DOHH2 (cell line): ENCODE measurements at regions not wholly inside any gene's neighbourhood (a gene's known extent, or its start where the extent isn't known, plus 50 kb on each side); places are given as distances from the start of the nearest gene placed in this dataset.

Source experiments
- H3F3A ChIP-seq: fragments of 200-600 bp; sonication (generic), shearing (Covaris generic); 2 replicates; pipeline ENCODE4 v1.6.0; 2016; ENCODE audit warnings: antibody characterized with exemption, mild to moderate bottlenecking; ENCODE audit not compliant: control insufficient read depth, insufficient read depth
- H3K27ac ChIP-seq: fragments of 200-600 bp; sonication (generic); 2 replicates; pipeline ENCODE4 v1.5.1; 2014; ENCODE audit warnings: low read depth, mild to moderate bottlenecking, low read length, moderate library complexity
- H3K27me3 ChIP-seq: fragments of 200-600 bp; sonication (generic); 2 replicates; pipeline ENCODE4 v1.6.1; 2014; ENCODE audit warnings: mild to moderate bottlenecking, low read length, mixed read lengths; ENCODE audit not compliant: control insufficient read depth
- H3K36me3 ChIP-seq: fragments of 200-600 bp; sonication (generic); 2 replicates; pipeline ENCODE4 v1.6.1; 2014; ENCODE audit warnings: mild to moderate bottlenecking, low read length, moderate library complexity, mixed read lengths; ENCODE audit not compliant: control insufficient read depth
- H3K4me1 ChIP-seq: fragments of 200-600 bp; sonication (generic); 2 replicates; pipeline ENCODE4 v1.6.1; 2014; ENCODE audit warnings: mild to moderate bottlenecking, low read length, mixed read lengths; ENCODE audit not compliant: control insufficient read depth
- H3K4me2 ChIP-seq: fragments of 200-600 bp; sonication (generic); 2 replicates; pipeline ENCODE4 v1.6.0; 2014; ENCODE audit warnings: mild to moderate bottlenecking, low read length, moderate library complexity
- H3K4me3 ChIP-seq: fragments of 200-600 bp; sonication (generic); 2 replicates; pipeline ENCODE4 v1.5.1; 2014; ENCODE audit warnings: mild to moderate bottlenecking, low read length, mixed read lengths
- H3K79me2 ChIP-seq: fragments of 200-600 bp; sonication (generic); 2 replicates; pipeline ENCODE4 v1.6.1; 2014; ENCODE audit warnings: mild to moderate bottlenecking, low read length, mixed read lengths; ENCODE audit not compliant: control insufficient read depth
- H3K9me2 ChIP-seq: fragments of 200-600 bp; sonication (generic); replicated peaks from 2 replicates; pipeline ENCODE4 v1.6.1; 2014; ENCODE audit warnings: mild to moderate bottlenecking, low read length, mixed read lengths; ENCODE audit not compliant: control insufficient read depth
- H3K9me3 ChIP-seq: fragments of 200-600 bp; sonication (generic); 2 replicates; pipeline ENCODE4 v1.6.1; 2014; ENCODE audit warnings: antibody characterized with exemption, low read length, mixed read lengths; ENCODE audit not compliant: control insufficient read depth, insufficient read depth
- H4K20me1 ChIP-seq: fragments of 200-600 bp; sonication (generic); 2 replicates; pipeline ENCODE4 v1.6.0; 2014; ENCODE audit warnings: low read depth, mild to moderate bottlenecking, antibody characterized with exemption, low read length, moderate library complexity; ENCODE audit not compliant: control insufficient read depth, insufficient read depth
- CTCF ChIP-seq: fragments of 200-600 bp; sonication (generic); IDR thresholded peaks from one replicate; pipeline ENCODE4 v1.5.1; 2014; ENCODE audit warnings: antibody characterized with exemption, mild to moderate bottlenecking, low read depth, low read length; ENCODE audit not compliant: poor library complexity, severe bottlenecking
- EZH2phosphoT487 ChIP-seq: fragments of 200-600 bp; sonication (generic); IDR thresholded peaks from 2 replicates; pipeline ENCODE4 v1.6.1; 2017; ENCODE audit warnings: borderline replicate concordance, mild to moderate bottlenecking, antibody characterized with exemption, low read length, moderate library complexity, mixed read lengths

GRCh38 chr12:127079636-127080035 is 1187.3 kb upstream of the TMEM132C start:
- no peaks in the 10 kb centered on the region for H3K9me3 ChIP-seq
- H3K4me3 ChIP-seq, result no peak overlapping the region
- H3K4me1 ChIP-seq, result no peaks in the 10 kb centered on the region
- H3K27me3 ChIP-seq, result no peaks in the 10 kb centered on the region
- no peaks in the 10 kb centered on the region for H3K36me3 ChIP-seq
- H3K27ac ChIP-seq, result no peak overlapping the region
- TF ChIP-seq EZH2phosphoT487 (no peak), CTCF (no peak)
- H3F3A ChIP-seq, result no peaks in the 10 kb centered on the region
- H3K9me2 ChIP-seq, result no peaks in the 10 kb centered on the region
- H4K20me1 ChIP-seq, result no peaks in the 10 kb centered on the region
- no peaks in the 10 kb centered on the region for H3K79me2 ChIP-seq
- H3K4me2 ChIP-seq, result no peak overlapping the region

- no peak for TF ChIP-seq CTCF
- no peak for TF ChIP-seq EZH2phosphoT487
- Histone ChIP-seq H3K4me3 (no peak overlapping the region), H3K9me2 (no peaks in the 10 kb centered on the region)
These were observed 1185.9 kb upstream of the TMEM132C start for GRCh38 chr12:127081058-127081457.

GRCh38 chr12:127083008-127083949 is 1183.7 kb upstream of the TMEM132C start:
- H3K4me2 ChIP-seq, result no peak overlapping the region
- no peaks in the 10 kb centered on the region for H3K9me3 ChIP-seq
- H3K9me2 ChIP-seq, result no peaks in the 10 kb centered on the region
- no peak overlapping the region for H3K4me3 ChIP-seq
- no peak overlapping the region for H3K27ac ChIP-seq
- no peaks in the 10 kb centered on the region for H4K20me1 ChIP-seq
- no peaks in the 10 kb centered on the region for H3K27me3 ChIP-seq
- no peaks in the 10 kb centered on the region for H3K4me1 ChIP-seq
- no peaks in the 10 kb centered on the region for H3K79me2 ChIP-seq
- TF ChIP-seq EZH2phosphoT487, result no peak
- TF ChIP-seq CTCF, result no peak
- H3K36me3 ChIP-seq, result no peaks in the 10 kb centered on the region
- H3F3A ChIP-seq, result no peaks in the 10 kb centered on the region

More at GRCh38 chr12:127081058-127081457, 1185.9 kb upstream of the TMEM132C start:
- H3K9me3 ChIP-seq, result no peaks in the 10 kb centered on the region
- H3K36me3 ChIP-seq, result no peaks in the 10 kb centered on the region
- H3K27ac ChIP-seq, result no peak overlapping the region
- H3K27me3 ChIP-seq, result no peaks in the 10 kb centered on the region
- H3K4me2 ChIP-seq, result no peak overlapping the region
- no peaks in the 10 kb centered on the region for H3F3A ChIP-seq
- no peaks in the 10 kb centered on the region for H3K4me1 ChIP-seq
- no peaks in the 10 kb centered on the region for H3K79me2 ChIP-seq
- H4K20me1 ChIP-seq, result no peaks in the 10 kb centered on the region
